ENCODE measurements at regions not wholly inside any gene's neighbourhood (a gene's known extent, or its start where the extent isn't known, plus 50 kb on each side); places are given as distances from the start of the nearest gene placed in this dataset.

- no peak for DNase-seq (ENCODE audit: low spot score)
Observed at GRCh38 chr13:107573184-107573583, 642.2 kb downstream of the LIG4 start.

- no peak for DNase-seq (ENCODE audit: low spot score)
Observed at GRCh38 chr13:107572156-107572555, 643.2 kb downstream of the LIG4 start.

DNA sequence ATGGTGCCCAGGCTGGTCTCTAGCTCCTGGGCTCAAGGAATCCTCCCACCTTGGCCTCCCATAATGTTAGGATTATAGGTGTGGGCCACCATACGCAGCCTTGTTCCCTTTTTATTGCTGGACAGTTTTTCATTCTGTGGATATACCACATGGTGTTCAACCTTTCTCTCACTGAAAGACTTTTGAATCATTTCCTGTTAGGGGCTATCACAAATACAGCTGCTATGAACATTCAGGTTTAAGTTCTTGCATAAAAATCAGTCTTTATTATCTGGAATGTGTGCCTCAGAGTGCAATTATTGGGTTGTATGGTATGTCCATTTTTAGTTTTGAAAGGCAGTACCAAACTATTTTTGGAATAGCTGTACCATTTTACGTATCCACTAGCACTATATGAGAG lies 647.2 kb downstream of the LIG4 start:
- DNase-seq (ENCODE audit: low spot score): no peak

DNA sequence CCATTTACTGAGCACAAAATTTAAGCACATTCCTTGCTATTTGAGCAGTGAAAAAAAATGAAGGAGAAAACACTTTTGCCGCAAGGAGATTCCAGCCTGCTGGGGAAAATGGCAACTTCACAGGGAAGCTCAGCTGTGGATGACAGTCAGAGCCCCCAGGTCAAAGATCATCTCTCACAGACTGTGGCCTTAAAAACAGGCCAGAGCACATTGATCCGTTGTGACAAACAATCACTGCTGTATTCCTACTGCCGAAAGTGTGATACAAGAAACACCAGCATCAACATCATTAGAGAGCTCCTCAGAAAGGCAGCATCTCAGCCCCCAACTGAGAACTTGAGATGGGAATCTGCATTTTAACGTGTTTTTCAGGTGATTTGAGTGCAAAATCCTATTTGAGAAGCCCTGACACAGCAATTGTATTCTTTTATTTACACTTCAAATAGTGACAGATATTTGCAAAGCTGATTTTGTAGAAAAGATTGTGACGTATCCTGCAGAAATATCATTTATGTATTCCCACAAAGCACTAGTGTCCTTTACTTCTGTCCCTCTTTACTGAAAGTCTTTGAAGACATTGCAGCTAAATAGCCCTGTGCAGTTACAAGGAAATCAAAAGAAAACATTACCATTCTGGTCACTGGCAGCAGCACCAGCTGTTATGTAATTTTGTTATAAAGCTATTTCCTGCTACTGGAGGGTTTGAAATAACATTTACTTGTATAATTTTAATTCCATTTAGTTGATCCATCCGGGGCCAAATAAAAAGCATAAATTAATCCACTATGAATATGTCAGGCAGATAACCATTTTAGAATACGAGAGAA lies 652.0 kb downstream of the LIG4 start:
- no peak for DNase-seq (ENCODE audit: low spot score)

GRCh38 chr13:107562203-107562602 lies 653.1 kb downstream of the LIG4 start:
- DNase-seq (ENCODE audit: low spot score): no peak

DNA sequence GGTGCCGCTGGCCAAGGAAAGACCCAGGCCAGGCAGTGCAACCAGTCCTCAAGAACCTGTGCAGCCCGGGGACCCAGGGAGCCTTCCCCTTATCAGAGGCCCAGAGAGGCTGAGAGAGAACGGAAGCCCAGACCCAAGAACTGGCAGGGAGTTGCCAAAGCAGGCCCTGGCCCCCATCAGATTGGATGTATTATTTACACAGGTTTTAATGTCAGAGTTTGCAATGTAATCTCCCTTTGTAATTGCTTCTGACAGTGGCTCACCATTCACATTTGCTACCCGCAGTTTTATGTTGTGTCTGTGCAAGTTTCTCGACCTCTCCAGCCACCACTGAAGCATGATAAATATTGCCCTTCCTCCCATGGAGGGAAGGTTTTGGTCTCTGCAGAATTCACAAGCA lies 660.9 kb downstream of the LIG4 start:
- no peak for DNase-seq (ENCODE audit: low spot score)

GRCh38 chr13:107553838-107554237 lies 661.5 kb downstream of the LIG4 start:
- DNase-seq (ENCODE audit: low spot score): no peak

DNA sequence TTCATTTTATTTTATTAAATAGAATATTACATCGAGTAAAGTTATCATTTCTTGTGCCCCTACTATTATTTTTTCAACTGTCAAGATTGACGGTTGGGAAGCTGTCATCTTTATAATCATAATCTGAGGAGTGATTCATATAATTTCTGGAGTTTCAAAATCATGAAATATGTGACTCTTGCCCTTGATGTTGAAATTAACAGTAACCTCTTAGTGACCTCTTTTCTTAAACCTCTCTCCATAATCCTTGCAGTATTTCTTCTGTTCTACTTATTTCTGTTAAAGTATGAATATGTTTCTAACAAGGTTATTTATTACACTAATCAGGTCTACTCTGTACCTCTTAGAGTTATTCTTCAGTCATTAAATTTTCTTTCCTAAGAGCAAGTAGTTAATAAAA lies 663.8 kb downstream of the LIG4 start:
- DNase-seq (ENCODE audit: low spot score): no peak

DNA sequence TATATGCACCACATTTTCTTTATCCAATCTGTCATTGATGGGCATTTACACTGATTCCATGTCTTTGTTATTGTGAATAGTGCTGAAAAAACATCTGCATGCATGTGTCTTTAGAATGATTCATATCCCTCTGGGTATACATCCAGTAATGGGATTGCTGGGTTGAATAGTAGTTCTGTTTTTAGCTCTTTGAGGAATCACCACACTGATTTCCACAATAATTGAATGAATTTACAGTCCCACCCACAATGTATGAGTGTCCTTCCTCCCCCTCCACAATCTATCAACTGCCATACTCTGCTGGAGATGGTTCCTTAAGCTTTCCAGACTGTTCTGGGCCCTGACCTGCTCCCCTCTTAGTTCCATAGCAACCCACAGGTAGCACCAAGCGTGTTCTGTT lies 667.0 kb downstream of the LIG4 start:
- DNase-seq (ENCODE audit: low spot score): no peak

DNA sequence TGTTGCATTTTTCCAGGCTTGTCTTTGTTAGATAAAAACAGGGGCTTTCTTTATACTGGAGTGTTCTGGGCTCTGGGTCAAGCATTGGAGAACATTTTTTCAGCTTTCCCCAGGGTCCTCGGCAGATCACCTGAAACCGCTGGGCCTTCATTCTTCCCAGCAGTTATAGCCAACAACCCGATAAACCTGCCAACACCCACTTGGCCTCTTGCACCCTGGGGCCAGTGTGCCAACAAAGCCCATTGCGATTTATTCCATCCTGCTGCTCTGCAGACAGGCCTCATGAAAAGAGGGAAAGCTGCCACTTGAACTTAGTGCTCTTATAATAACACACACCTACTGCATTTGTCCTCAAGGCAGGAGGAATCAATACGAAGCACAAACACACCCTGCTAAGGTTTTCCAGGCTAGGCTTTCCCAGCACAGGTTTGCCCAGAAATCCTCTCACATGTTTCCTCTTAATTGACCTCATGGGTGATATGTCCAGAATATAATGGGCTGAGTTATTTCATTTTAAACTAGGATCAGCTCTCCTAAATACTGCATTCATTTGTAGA lies 669.3 kb downstream of the LIG4 start:
- no peak for DNase-seq (ENCODE audit: low spot score)

GRCh38 chr13:107534548-107534947 lies 680.8 kb downstream of the LIG4 start:
- DNase-seq (ENCODE audit: low spot score): peak; percentile 4

GRCh38 chr13:107531816-107532215 lies 683.5 kb downstream of the LIG4 start:
- no peak for DNase-seq (ENCODE audit: low spot score)

GRCh38 chr13:107531180-107531579 lies 684.2 kb downstream of the LIG4 start:
- DNase-seq (ENCODE audit: low spot score): no peak

GRCh38 chr13:107529035-107529434 lies 686.3 kb downstream of the LIG4 start:
- peak; percentile 6 for DNase-seq (ENCODE audit: low spot score)

- no peak for DNase-seq (ENCODE audit: low spot score)
Observed at GRCh38 chr13:107518780-107519179, 696.6 kb downstream of the LIG4 start.

- peak; percentile 2 for DNase-seq (ENCODE audit: low spot score)
Observed at GRCh38 chr13:107518292-107518691, 697.0 kb downstream of the LIG4 start.

- DNase-seq (ENCODE audit: low spot score): no peak
Observed at GRCh38 chr13:107516517-107516916, 698.8 kb downstream of the LIG4 start.

GRCh38 chr13:107512551-107512950 lies 702.8 kb downstream of the LIG4 start:
- DNase-seq (ENCODE audit: low spot score): no peak

DNA sequence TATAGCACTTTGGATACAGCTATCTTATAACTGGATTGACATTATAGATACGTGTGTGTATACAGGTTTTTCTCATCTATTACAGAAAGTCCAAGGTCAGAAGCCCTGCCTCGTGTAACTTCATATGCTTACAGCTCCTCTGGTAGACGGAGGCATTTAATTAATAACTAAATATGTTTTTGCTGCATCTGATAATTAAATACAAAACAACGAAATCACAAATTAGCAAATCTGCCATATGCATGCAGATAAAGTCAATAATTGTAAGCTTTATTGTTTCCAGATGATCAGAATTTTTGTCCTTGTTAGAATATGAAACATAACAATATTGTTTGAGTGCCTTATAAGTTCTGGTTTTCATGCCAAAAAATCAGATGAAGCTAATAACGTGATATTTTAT lies 717.7 kb downstream of the LIG4 start:
- no peak for DNase-seq (ENCODE audit: low spot score)

- no peak for DNase-seq (ENCODE audit: low spot score)
Observed at GRCh38 chr13:107493266-107493665, 722.1 kb downstream of the LIG4 start.

DNA sequence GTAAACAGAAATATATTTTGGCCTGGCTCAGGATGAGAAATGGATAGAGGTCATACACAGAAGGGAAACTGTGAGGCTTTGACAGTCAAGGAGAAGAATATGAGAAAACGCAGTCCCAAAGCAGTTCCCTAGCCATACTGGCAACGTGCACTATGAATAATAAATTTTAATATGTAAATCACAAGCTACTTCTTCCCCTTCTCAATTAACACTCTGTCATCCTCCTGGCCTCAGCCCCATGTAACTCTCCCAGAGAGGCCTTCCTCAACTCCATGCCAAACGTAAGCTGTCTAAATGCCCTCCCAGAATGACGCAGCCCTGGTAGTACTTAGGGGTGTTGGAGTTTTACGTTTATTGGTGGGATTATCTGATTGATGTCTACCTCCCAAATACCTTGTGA lies 732.6 kb downstream of the LIG4 start:
- no peak for DNase-seq (ENCODE audit: low spot score)

- peak; percentile 48 for DNase-seq (ENCODE audit: low spot score)
Observed at GRCh38 chr13:107480130-107480529, 735.2 kb downstream of the LIG4 start.

- DNase-seq (ENCODE audit: low spot score): no peak
Observed at GRCh38 chr13:107477772-107478379, 737.5 kb downstream of the LIG4 start.
